ENCODE measurements at regions not wholly inside any gene's neighbourhood (a gene's known extent, or its start where the extent isn't known, plus 50 kb on each side); places are given as distances from the start of the nearest gene placed in this dataset.
"Not testable (repeated sequence)": the region's sequence is repeated elsewhere in the genome, so short reads cannot be mapped to it uniquely, and the experiment has no call there.

DNA sequence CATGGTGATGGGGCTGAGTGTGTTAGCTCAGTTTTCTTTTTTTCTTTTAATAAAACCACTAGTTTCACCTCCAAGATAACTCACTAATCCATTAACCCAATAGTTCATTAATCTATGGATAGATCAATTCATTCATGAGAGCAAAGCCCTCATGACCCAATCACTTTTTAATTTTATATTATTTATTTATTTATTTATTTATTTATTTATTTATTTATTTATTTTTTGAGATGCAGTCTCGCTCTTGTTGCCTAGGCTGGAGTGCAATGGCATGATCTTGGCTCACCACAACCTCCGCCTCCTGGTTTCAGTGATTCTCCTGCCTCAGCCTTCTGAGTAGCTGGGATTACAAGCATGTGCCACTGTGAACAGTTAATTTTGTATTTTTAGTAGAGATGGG, 1082.4 kb downstream of the DIPK2A start:
- TF ChIP-seq, protein P1, sequence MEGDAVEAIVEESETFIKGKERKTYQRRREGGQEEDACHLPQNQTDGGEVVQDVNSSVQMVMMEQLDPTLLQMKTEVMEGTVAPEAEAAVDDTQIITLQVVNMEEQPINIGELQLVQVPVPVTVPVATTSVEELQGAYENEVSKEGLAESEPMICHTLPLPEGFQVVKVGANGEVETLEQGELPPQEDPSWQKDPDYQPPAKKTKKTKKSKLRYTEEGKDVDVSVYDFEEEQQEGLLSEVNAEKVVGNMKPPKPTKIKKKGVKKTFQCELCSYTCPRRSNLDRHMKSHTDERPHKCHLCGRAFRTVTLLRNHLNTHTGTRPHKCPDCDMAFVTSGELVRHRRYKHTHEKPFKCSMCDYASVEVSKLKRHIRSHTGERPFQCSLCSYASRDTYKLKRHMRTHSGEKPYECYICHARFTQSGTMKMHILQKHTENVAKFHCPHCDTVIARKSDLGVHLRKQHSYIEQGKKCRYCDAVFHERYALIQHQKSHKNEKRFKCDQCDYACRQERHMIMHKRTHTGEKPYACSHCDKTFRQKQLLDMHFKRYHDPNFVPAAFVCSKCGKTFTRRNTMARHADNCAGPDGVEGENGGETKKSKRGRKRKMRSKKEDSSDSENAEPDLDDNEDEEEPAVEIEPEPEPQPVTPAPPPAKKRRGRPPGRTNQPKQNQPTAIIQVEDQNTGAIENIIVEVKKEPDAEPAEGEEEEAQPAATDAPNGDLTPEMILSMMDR (IDR thresholded peaks at IDR 0.05; ENCODE audit: low read length): not testable (repeated sequence)
- not testable (repeated sequence) for TF ChIP-seq EZH2 (IDR thresholded peaks at IDR 0.05; ENCODE audit: borderline replicate concordance, low read length)
